ENCODE measurements at regions not wholly inside any gene's neighbourhood (a gene's known extent, or its start where the extent isn't known, plus 50 kb on each side); places are given as distances from the start of the nearest gene placed in this dataset.

- TF ChIP-seq SIN3A (IDR thresholded peaks at IDR 0.05; ENCODE audit: borderline replicate concordance, insufficient read depth, low read length) = no peak
- TF ChIP-seq POLR2AphosphoS5 (IDR thresholded peaks at IDR 0.05; ENCODE audit: low read depth, low read length) = no peak
- TF ChIP-seq REST (IDR thresholded peaks at IDR 0.05; ENCODE audit: insufficient read depth in 1 of 2, low read depth in 2 of 2, low read length in 2 of 2) = no peak
- TF ChIP-seq TAF1 (IDR thresholded peaks at IDR 0.05; ENCODE audit: borderline replicate concordance, insufficient read depth, low read length) = no peak
- TF ChIP-seq FOXP2 (optimal IDR thresholded peaks at IDR 0.05; ENCODE audit: borderline replicate concordance, extremely low read depth, extremely low read length, insufficient read depth) = no peak
Measured at GRCh38 chr7:13532028-13532753, 457.3 kb downstream of the ETV1 start.

- no peak for TF ChIP-seq REST (IDR thresholded peaks at IDR 0.05; ENCODE audit: insufficient read depth in 1 of 2, low read depth in 2 of 2, low read length in 2 of 2)
- no peak for TF ChIP-seq TAF1 (IDR thresholded peaks at IDR 0.05; ENCODE audit: borderline replicate concordance, insufficient read depth, low read length)
- TF ChIP-seq POLR2AphosphoS5 (IDR thresholded peaks at IDR 0.05; ENCODE audit: low read depth, low read length) = no peak
- TF ChIP-seq SIN3A (IDR thresholded peaks at IDR 0.05; ENCODE audit: borderline replicate concordance, insufficient read depth, low read length) = no peak
- no peak for TF ChIP-seq FOXP2 (optimal IDR thresholded peaks at IDR 0.05; ENCODE audit: borderline replicate concordance, extremely low read depth, extremely low read length, insufficient read depth)
Measured at GRCh38 chr7:13538669-13539068, 450.8 kb downstream of the ETV1 start.

- TF ChIP-seq POLR2AphosphoS5 (IDR thresholded peaks at IDR 0.05; ENCODE audit: low read depth, low read length) = no peak
- TF ChIP-seq REST (IDR thresholded peaks at IDR 0.05; ENCODE audit: insufficient read depth in 1 of 2, low read depth in 2 of 2, low read length in 2 of 2) = no peak
- no peak for TF ChIP-seq TAF1 (IDR thresholded peaks at IDR 0.05; ENCODE audit: borderline replicate concordance, insufficient read depth, low read length)
- TF ChIP-seq SIN3A (IDR thresholded peaks at IDR 0.05; ENCODE audit: borderline replicate concordance, insufficient read depth, low read length) = no peak
- no peak for TF ChIP-seq FOXP2 (optimal IDR thresholded peaks at IDR 0.05; ENCODE audit: borderline replicate concordance, extremely low read depth, extremely low read length, insufficient read depth)
Measured at GRCh38 chr7:13540429-13540828, 449.0 kb downstream of the ETV1 start.

- no peak for TF ChIP-seq POLR2AphosphoS5 (IDR thresholded peaks at IDR 0.05; ENCODE audit: low read depth, low read length)
- no peak for TF ChIP-seq TAF1 (IDR thresholded peaks at IDR 0.05; ENCODE audit: borderline replicate concordance, insufficient read depth, low read length)
- TF ChIP-seq SIN3A (IDR thresholded peaks at IDR 0.05; ENCODE audit: borderline replicate concordance, insufficient read depth, low read length) = no peak
Measured at GRCh38 chr7:13541326-13541725, 448.1 kb downstream of the ETV1 start.

- no peak for TF ChIP-seq POLR2AphosphoS5 (IDR thresholded peaks at IDR 0.05; ENCODE audit: low read depth, low read length)
- no peak for TF ChIP-seq FOXP2 (optimal IDR thresholded peaks at IDR 0.05; ENCODE audit: borderline replicate concordance, extremely low read depth, extremely low read length, insufficient read depth)
- no peak for TF ChIP-seq TAF1 (IDR thresholded peaks at IDR 0.05; ENCODE audit: borderline replicate concordance, insufficient read depth, low read length)
Measured at GRCh38 chr7:13542451-13542850, 447.0 kb downstream of the ETV1 start.

GRCh38 chr7:13551503-13551902 is 438.0 kb downstream of the ETV1 start:
- TF ChIP-seq TAF1 (IDR thresholded peaks at IDR 0.05; ENCODE audit: borderline replicate concordance, insufficient read depth, low read length) = no peak
- TF ChIP-seq SIN3A (IDR thresholded peaks at IDR 0.05; ENCODE audit: borderline replicate concordance, insufficient read depth, low read length) = no peak
- TF ChIP-seq FOXP2 (optimal IDR thresholded peaks at IDR 0.05; ENCODE audit: borderline replicate concordance, extremely low read depth, extremely low read length, insufficient read depth) = no peak
- TF ChIP-seq REST (IDR thresholded peaks at IDR 0.05; ENCODE audit: insufficient read depth in 1 of 2, low read depth in 2 of 2, low read length in 2 of 2) = no peak
- no peak for TF ChIP-seq POLR2AphosphoS5 (IDR thresholded peaks at IDR 0.05; ENCODE audit: low read depth, low read length)
